WTC11 (cell line): ENCODE measurements at regions not wholly inside any gene's neighbourhood (a gene's known extent, or its start where the extent isn't known, plus 50 kb on each side); places are given as distances from the start of the nearest gene placed in this dataset.

Source experiments
- ATF1 ChIP-seq: sonication (generic); formaldehyde crosslinking; IDR thresholded peaks from 2 replicates; pipeline ENCODE4 v1.8.1; 2023; ENCODE audit warnings: mild to moderate bottlenecking, moderate library complexity, missing genetic modification reagents
- CBFB ChIP-seq: sonication (generic); formaldehyde crosslinking; IDR thresholded peaks from 2 replicates; pipeline ENCODE4 v1.8.1; 2022; ENCODE audit warnings: mild to moderate bottlenecking, low read depth, missing genetic modification reagents
- CREB1 ChIP-seq: sonication (generic); formaldehyde crosslinking; IDR thresholded peaks from 2 replicates; pipeline ENCODE4 v1.8.0; 2023; ENCODE audit warnings: mild to moderate bottlenecking, missing genetic modification reagents
- CTCF ChIP-seq: fragments of 200-600 bp; IDR thresholded peaks from 2 replicates; pipeline ENCODE4 v1.8.0; 2022; ENCODE audit warnings: antibody characterized with exemption
- E2F1 ChIP-seq: sonication (generic); formaldehyde crosslinking; IDR thresholded peaks from 2 replicates; pipeline ENCODE4 v1.8.0; 2022; ENCODE audit warnings: mild to moderate bottlenecking, missing genetic modification reagents
- ELF4 ChIP-seq: sonication (generic); formaldehyde crosslinking; IDR thresholded peaks from 2 replicates; pipeline ENCODE4 v1.8.1; 2022; ENCODE audit warnings: low read depth, mild to moderate bottlenecking, moderate library complexity, missing genetic modification reagents
- MYBL2 ChIP-seq: sonication (generic); formaldehyde crosslinking; IDR thresholded peaks from 2 replicates; pipeline ENCODE4 v1.8.1; 2023; ENCODE audit warnings: mild to moderate bottlenecking, moderate library complexity, missing genetic modification reagents
- NR1H2 ChIP-seq: sonication (generic); formaldehyde crosslinking; IDR thresholded peaks from 2 replicates; pipeline ENCODE4 v1.9.0; 2021; ENCODE audit warnings: mild to moderate bottlenecking, moderate library complexity, missing genetic modification reagents
- OVOL2 ChIP-seq: fragments of 250-450 bp; sonication (Bioruptor Pico); IDR thresholded peaks from 2 replicates; pipeline ENCODE4 v1.9.0; 2021; ENCODE audit warnings: mild to moderate bottlenecking, borderline replicate concordance
- PRRX2 ChIP-seq: fragments of 250-450 bp; sonication (Bioruptor Pico); IDR thresholded peaks from 2 replicates; pipeline ENCODE4 v1.8.0; 2021; ENCODE audit warnings: mild to moderate bottlenecking
- USF2 ChIP-seq: sonication (generic); formaldehyde crosslinking; IDR thresholded peaks from 2 replicates; pipeline ENCODE4 v1.8.1; 2023; ENCODE audit warnings: mild to moderate bottlenecking, missing genetic modification reagents, moderate library complexity
- ZBTB21 ChIP-seq: sonication (generic); formaldehyde crosslinking; IDR thresholded peaks from 2 replicates; pipeline ENCODE4 v1.8.1; 2023; ENCODE audit warnings: mild to moderate bottlenecking, missing genetic modification reagents, borderline replicate concordance
- ZNF396 ChIP-seq: fragments of 250-450 bp; sonication (Bioruptor Pico); IDR thresholded peaks from 2 replicates; pipeline ENCODE4 v1.8.0; 2021; ENCODE audit warnings: mild to moderate bottlenecking, moderate library complexity, borderline replicate concordance
- TF ChIP-seq, protein P1 (sequence below): fragments of 250-450 bp; sonication (Bioruptor Pico); IDR thresholded peaks from 2 replicates; pipeline ENCODE4 v1.9.0; 2021; ENCODE audit warnings: moderate library complexity, mild to moderate bottlenecking, inconsistent platforms, borderline replicate concordance

DNA sequence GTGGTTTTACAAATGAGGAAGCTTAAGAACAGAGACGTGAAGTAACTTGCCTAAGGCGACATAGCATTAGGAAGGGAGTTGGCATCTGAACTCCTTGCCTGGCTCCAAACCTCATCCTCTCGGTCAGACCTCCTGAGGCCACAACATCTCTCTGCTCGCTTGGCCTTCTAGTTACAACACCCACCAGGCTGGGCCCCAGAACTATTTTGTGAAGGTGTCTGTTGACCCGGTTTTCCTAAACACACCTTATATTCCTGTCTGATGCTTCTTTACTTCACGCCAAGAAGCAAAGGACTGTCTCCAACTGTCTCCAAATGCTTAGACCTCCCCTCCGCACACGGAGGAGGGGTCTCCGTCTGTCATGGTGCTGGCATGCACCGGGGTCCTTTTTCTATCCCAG is 326.6 kb downstream of the THBS2 start:
- TF ChIP-seq MYBL2 (CRISPR knock-in tag) (no peak), CTCF (no peak), USF2 (CRISPR knock-in tag) (no peak), CREB1 (no peak), NR1H2 (CRISPR knock-in tag) (no peak), ELF4 (no peak), E2F1 (CRISPR knock-in tag) (no peak), ZBTB21 (CRISPR knock-in tag) (no peak), PRRX2 (CRISPR knock-in tag) (no peak), CBFB (no peak), OVOL2 (no peak), ZNF396 (CRISPR knock-in tag) (no peak), ATF1 (CRISPR knock-in tag) (no peak)
- TF ChIP-seq, protein P1, sequence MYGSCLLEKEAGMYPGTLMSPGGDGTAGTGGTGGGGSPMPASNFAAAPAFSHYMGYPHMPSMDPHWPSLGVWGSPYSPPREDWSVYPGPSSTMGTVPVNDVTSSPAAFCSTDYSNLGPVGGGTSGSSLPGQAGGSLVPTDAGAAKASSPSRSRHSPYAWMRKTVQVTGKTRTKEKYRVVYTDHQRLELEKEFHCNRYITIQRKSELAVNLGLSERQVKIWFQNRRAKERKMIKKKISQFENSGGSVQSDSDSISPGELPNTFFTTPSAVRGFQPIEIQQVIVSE = no peak
